GM18498 (cell line): ENCODE measurements at regions not wholly inside any gene's neighbourhood (a gene's known extent, or its start where the extent isn't known, plus 50 kb on each side); places are given as distances from the start of the nearest gene placed in this dataset.
"Not testable (repeated sequence)": the region's sequence is repeated elsewhere in the genome, so short reads cannot be mapped to it uniquely, and the experiment has no call there.

ENCODE experiments used
- ATAC-seq: cut with Tn5 transposase; IDR thresholded peaks from one replicate; pipeline ENCODE4 v1.9.1; 2021; ENCODE audit warnings: mild to moderate bottlenecking, moderate library complexity; ENCODE audit not compliant: unreplicated experiment

DNA sequence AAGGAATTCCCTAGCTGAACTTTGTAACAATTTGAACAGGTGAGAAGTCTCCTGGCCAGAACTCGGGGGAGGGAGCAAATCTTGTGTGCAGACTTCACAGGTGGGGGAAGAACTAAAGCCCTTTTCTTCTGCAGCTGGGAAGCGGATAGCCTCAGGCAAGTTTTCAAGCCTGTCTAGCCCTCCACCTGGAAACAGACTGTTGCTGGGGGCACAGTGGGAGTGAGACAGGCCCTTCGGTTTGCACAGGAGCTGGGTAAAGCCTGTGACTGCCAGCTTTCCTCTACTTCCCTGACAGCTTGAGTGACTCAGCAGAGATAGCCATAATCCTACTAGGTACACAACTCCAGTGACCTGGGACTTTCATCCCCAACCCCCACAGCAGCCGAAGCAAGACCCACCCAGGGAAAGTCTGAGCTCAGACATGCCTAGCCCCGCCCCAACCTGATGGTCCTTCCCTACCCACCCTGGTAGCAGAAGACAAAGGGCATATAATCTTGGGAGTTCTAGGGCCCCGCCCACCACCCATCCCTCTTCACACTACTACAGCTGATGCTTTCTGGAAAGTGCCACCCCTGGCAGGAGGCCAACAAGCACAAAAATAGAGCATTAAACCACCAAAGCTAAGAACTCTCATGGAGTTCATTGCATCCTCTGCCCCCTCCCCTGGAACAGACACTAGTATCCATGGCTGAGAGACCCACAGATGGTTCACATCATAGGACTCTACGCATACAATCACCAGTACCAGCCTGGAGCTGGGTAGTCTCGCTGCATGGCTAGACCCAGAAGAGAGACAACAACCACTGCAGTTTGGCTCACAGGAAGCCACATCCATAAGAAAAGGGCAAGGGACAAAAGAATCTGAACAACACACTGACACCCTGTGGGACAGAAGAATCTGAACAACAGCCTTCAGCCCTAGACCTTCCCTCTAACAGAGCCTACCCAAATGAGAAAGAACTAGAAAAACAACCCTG is 479.0 kb downstream of the RAP2B start:
- no peak for ATAC-seq

DNA sequence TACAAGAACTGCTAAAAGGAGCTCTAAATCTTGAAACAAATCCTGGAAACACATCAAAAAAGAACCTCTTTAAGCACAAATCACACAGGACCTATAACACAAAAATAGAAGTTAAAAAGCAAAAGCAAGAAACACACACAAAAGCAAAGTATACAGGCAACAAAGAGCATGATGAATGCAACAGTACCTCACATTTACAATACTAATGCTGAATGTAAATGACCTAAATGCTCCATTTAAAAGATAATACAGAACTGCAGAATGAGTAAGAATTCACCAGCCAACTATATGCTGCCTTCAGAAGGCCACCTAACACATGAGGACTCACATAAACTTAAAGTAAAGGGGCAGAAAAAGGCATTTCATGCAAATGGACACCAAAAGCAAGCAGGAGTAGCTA is 478.6 kb upstream of the ARHGEF26 start:
- ATAC-seq = not testable (repeated sequence)

DNA sequence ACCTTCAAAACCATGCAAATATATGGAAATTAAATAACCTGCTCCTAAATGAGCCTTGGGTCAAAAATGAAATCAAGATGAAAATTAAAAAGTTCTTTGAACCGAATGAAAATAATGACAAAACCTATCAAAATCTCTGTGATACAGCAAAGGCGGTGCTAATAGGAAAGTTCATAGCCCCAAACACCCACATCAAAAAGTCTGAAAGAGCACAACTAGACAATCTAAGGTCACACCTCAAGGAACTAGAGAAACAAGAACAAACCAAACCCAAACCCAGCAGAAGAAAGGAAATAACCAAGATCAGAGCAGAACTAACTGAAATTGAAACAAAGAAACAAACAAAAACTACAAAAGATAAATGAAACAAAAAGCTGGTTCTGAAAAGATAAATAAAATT is 477.7 kb upstream of the ARHGEF26 start:
- ATAC-seq = not testable (repeated sequence)

DNA sequence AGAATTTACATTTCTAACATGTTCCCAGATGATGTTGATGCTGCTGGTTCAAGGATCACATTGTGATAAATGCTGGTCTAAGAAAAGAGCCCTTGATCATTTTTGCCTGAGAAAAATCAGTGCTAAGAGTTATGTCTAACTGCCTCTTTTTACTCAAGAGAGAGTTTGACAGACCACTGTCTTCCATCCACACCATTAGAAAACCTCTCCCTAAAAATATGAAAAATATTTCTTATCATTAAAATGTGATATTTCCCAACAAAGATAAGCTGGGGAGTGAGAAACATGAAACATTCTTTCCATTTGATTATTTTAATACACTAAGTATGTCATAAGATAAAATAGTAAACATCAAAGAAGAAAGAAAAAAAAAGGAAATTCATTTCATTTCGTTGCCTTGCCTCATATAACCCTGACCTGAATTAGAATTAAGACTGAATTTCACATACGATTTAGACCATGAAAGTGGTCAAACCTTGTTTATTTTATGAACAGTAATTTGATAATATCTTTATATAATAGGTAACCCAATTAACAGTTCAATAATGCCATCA is 471.8 kb upstream of the ARHGEF26 start:
- ATAC-seq = no peak

DNA sequence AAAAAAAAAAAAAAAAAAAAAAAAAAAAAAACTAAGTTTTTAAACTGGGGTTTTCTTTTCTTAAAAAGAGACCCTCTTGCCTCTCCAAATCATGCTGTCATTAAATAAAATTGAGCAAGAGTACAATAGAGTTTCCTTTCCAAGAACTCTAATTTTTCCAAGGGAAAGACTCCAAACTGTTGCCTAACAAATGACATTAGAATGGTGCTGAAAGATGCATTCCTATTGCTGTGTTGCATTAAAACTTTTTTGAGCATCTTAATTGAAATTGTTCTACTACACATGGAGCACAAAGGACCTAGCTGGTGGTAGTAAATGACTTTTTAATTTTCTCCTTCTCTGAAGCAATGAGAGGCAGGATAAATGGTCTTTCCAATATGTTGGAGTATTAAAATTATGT is 469.1 kb upstream of the ARHGEF26 start:
- no peak for ATAC-seq

DNA sequence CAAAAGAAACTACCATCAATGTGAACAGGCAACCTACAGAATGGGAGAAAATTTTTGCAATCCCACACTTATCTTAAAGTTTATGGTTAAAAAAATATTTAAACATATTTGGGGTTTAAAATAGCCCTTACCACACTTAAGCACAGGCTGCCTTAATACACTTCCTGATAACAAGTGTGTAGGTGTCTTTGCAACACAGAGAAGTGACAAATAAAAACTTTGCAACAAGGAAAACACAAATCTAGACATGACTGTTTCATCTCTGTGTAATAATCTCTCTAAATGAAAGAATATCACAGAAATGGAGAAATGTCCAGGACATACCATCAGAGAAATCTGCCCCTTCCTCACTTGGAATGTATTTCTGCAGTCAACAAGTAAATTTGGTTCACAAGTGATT is 464.1 kb upstream of the ARHGEF26 start:
- ATAC-seq = no peak

DNA sequence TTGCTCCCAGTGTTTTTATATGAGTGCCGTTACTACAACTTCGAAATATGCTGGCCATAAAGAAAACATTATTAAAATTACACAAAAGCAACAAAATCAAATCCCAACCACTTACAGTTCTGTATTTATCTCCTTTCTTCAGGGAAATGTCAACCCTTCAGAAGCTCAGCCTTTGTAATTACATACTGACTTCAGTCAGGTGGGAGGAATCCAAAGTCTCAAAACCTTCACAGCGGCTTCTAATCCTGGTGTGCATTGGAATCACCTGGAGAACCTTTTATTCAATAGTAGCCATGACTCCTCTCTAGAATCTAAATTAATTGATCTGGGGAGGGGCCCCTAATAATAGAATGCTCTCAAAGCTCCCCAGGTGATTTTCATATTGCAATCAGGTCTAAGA is 463.7 kb upstream of the ARHGEF26 start:
- ATAC-seq = no peak

DNA sequence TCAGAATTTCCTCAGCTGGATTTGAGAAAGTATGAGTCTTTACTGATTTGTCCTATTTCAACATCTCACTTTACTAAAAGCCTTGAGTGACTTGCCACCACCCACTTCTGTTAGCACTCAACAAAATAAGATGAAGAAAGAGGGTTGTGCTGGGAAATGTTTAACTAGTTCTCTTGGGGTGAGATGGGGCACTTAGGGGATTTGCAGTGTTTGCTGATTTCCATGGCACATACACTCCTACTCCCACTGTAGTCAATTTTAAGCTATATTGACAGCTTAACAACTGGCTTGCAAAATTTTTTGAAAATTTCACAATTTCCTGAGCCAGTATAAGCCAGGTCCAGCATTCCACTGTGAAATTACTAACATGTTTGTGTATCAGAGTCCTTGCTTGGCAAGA is 463.1 kb upstream of the ARHGEF26 start:
- ATAC-seq = no peak

DNA sequence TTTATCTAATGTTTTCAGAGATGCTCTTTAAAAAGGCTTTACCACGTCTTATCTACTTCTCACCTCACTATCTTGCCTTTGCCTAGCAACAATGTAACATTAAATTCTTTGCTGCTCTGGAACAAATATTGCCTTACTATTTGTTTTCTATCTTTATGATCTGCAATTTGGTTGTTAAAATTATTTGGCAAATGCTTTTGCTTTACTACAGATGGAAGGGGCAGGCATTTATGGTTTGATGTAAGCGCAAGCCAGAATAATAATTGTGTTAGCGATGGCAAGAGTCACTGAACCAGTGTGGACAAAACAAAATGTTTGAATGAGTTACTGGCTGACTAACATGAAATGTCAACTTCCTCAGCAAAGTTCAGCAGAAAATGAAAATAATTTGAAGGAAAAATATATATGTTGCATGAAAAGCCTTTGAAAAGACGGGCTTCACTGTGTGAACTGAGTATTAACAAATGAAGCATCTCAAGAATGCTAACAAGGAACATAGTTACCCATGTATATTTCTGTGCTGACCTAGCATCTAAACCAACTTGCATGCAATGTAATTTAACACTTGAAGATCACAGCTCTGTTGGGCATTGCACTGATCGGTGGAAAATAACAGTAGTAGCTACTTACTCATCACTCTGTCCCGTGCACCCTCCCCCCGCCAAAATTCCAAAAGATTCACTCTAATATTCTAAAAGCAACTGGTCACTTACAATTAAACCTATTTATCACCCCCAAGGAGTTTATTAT is 454.0 kb upstream of the ARHGEF26 start:
- ATAC-seq = no peak

DNA sequence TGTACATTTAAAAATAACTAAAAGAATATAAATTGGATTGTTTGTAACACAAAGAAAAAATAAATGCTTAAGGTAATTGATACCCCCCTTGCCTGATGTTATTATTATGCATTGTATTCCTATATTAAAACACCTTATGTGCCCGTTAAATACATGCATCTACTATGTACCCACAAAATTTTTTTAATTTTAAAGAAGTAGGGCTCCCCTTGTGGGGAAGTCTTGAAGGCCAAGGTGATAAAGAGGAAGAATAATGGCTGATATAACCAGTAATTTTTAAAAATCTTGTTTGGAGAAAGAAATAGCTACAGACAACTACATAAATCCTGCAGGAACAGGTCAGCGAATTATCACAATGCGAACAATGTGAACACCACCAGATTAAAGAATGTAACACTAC is 451.7 kb upstream of the ARHGEF26 start:
- ATAC-seq = no peak

DNA sequence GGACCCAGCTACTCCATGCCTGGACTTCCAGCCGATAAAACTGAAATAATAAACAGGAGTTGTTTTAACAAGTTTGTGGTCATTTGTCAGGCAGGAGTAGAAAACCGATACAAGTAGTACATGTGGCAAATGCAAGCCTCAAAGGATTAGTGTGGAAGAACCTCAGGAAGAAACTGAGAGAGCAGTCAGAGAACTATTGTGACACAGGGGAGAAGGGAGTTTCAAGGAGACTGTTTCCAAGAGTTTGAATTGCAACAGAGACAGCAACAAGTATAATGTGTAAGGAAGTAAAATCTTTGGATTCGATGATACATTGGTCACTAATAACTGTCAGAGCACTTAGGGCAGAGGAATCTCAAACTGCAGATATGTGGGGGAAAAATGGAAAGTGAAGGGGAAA is 450.6 kb upstream of the ARHGEF26 start:
- ATAC-seq = no peak

DNA sequence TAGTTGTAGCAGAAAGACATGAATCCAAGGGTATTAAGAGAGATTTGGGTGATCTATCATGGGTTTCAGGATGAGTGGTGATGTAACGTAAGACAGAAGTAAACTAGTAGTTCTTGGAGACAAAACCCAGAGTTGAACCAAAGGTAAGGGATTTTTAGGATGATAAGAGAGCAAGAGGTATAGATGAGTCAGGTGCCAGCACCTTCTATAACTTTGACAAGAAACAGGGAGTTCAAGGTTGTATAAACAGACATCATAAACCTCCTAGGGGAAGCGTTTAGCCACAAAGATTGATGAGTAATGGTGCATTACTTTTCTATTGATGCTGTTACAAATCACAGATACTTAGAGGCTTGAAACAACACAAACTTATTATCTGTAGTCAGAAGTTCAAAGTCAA is 447.3 kb upstream of the ARHGEF26 start:
- no peak for ATAC-seq

DNA sequence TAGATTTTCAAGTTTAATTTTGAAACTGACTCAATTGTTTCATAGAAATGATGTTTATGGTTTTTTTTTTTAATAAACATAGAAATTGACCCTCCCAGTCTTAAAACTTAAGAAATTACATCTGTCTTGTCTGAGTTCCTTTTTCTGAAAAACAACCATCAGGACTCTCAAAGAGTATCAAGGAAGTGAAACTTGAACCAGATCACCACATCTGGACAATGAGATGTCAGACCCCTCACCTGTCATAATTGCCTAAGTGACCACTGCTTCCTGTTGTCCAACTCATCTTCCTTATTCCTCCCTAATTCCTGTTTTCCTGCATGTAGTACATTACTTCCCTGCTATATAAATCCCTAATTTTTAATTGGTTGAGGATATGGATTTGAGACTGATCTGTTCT is 441.5 kb upstream of the ARHGEF26 start:
- peak; percentile 52 for ATAC-seq

DNA sequence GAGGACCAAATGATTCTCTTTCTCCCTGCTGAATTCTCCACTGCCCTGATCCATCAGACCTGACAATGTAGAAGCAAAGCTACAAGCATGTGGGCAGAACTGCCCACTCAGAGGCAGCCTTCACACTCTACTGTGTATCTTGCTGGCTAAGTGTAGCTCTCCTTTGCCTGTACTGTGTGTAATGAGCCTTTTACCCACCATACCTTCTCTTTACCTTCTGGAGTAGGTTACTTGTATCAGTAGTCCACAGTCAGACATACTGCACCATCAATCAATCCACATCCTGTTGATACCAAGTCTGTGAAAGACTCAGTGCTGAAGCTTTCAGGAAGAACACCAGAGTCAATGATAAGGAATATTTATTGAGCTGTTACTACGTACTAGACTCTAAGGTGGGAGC is 440.7 kb upstream of the ARHGEF26 start:
- no peak for ATAC-seq

DNA sequence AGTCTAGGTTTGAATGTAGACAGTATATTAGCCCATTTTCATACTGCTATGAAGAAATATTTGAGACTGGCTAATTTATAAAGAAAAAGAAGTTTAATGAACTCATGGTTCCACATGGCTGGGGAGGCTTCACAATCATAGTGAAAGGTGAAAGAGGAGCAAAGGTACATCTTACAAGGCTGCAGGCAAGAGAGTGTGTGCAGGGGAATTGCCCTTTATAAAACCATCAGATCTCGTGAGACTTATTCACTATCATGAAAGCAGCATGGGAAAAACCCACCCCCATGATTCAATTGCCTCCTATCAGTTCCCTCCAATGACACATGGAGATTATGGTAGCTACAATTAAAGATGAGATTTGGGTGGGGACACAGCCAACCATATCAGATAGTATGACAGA is 440.1 kb upstream of the ARHGEF26 start:
- ATAC-seq = no peak

DNA sequence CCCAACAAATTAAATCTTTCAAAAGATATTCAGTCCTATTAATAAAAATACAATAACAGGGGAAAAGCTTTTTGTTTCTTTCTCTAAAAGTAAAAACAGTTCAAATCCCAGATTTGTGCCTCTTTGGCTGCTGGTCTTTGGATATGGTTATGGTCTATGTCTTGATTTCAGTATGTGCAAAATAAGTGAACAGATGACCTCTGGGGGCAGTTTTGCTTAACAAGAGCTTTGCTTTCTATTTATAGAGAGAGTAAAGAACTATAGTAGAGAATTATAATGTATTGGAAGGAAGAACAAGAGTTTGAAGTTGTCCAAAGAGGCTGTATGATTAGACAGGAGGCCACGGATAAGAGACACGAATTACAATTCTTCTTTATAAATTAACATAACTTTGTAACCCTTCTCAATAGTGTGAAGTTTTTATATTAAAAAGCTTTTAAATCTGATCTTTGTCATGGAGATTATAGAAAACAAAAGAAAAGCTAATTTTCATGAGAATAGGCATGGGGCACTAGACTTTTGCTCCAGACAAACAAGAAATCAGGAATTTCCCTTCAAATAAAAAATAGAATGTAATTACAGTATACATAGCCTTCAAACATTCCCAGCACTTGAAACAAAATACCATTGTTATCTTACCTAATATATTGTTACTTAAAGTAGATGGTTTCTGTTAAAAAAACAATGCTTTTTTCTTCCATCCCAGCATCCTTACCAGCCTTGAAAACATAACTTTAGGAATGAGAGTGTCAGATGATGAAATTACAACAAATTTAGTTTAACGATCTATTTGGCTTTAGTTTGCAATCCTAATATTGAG is 432.7 kb upstream of the ARHGEF26 start:
- no peak for ATAC-seq

DNA sequence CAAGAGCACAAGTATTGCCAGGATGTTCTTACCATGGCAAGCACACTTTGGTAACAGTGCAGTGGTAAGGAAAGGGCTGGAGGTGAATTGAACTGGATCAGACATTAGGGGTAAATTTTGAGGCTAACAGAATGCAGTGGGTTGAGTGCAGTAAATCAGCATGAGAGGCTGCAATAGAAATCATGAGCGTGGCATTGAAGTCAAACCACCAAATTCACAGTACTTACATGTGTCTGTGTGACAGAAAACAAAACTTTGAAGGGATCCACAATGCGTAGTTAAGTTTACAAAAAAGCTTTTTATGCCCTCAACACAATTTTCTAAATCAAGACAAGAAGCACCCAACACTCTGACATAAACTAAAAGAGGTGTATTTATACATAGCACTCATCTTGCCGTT is 428.0 kb upstream of the ARHGEF26 start:
- no peak for ATAC-seq

DNA sequence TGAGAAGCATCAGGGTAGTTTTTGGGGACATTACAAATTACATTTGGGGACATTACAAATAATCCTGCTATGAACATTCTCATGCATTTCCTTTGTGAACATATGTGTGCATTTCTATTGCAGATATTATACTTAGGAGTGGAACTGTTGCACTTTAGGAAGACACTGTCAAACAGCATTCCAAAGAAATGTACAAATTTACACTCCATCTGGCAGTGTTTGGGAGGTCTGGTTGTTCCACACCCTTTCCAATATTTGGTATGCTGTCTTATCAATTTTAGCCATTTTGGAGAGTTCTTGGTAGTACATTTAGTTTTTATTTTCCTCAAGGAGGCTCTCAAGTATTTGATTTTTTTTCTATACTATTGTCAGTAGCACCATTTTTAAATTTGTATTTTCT is 419.1 kb upstream of the ARHGEF26 start:
- no peak for ATAC-seq

DNA sequence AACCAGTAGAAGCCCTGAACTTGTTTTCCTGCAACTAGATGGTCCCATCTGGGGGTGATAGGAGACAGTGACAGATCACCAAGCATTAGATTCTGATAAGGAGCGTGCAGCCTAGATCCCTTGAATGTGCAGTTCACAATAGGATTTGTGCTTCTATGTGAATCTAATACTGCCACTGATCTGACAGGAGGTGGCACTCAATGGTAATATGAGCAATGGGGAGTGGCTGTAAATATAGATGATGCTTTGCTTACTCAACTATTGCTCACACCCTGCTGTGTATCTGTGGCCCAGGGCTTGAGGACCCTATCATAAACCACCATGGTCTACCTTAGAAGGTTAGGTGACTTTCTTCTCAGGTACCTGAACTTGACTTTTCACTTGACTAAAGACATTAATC is 417.1 kb upstream of the ARHGEF26 start:
- no peak for ATAC-seq

DNA sequence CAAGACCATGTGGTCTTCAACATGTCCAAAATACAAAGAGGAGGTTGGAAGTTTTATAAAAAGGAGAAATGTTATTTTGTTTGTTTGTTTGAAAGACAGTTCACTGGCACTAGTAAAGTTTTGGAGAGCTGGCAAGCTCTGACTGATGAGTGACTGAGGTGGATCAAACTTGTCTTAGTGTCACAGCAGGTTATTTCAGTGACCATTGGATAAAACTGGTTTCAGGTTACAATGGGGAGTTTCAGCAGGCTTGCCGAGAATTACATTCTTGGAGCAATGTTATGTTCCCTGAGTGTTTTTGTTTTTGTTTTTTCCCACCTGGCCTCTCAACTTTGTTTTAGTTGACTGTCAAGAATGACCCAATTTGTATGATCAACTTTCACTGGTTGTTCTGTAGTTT is 414.5 kb upstream of the ARHGEF26 start:
- no peak for ATAC-seq

DNA sequence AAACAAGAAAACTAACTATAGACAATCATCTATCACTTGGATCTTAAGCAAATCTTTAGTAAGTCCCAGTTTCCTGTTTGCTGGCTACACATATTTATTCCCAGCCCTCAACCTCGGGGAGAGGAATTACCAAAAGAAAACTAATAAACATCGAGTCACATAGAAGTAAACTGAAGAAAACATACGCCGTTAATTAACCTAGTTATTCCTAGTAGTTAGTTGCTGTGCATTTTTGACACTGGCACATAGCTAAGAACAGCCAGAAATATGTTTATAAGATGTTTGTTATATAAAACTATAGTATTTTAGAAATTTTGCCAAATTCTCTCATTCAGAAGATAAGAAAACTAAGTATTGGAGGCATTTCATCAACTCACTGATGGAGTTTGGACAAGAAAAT is 407.2 kb upstream of the ARHGEF26 start:
- ATAC-seq = no peak
